ENCODE measurements at regions not wholly inside any gene's neighbourhood (a gene's known extent, or its start where the extent isn't known, plus 50 kb on each side); places are given as distances from the start of the nearest gene placed in this dataset.
"Not testable (repeated sequence)": the region's sequence is repeated elsewhere in the genome, so short reads cannot be mapped to it uniquely, and the experiment has no call there.

DNA sequence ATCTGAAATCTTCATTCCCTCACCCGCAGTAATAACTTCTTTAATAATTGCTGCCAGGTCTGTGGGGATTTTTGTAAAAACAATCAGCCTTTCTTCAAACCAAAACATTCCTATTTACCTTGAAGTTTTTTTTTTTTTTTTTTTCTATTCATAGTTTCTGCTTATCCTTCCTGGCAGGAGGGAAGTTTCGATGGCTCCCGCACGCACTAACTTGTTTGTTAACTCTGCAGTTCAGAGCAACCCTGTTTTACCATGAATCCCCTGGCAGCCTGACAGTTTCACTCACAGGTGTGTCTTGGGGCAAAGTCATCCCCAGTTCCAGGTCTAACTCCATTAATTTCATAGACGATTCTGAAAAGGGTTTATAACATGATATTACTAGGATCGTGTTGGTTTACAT is 149.3 kb downstream of the KLF6 start:
- no peak for DNase-seq
- intact Hi-C loops (cut with DNase I; ENCODE audit: low total_unique reads) = no loop called here
- Histone ChIP-seq H3K36me3 (no peaks in the 10 kb centered on the region), H3K27me3 (no peaks in the 10 kb centered on the region), H3K9me3 (no peaks in the 10 kb centered on the region), H3K27ac (no peak overlapping the region), H3K4me1 (no peaks in the 10 kb centered on the region), H3K4me3 (no peak overlapping the region)
- TF ChIP-seq, protein P1, sequence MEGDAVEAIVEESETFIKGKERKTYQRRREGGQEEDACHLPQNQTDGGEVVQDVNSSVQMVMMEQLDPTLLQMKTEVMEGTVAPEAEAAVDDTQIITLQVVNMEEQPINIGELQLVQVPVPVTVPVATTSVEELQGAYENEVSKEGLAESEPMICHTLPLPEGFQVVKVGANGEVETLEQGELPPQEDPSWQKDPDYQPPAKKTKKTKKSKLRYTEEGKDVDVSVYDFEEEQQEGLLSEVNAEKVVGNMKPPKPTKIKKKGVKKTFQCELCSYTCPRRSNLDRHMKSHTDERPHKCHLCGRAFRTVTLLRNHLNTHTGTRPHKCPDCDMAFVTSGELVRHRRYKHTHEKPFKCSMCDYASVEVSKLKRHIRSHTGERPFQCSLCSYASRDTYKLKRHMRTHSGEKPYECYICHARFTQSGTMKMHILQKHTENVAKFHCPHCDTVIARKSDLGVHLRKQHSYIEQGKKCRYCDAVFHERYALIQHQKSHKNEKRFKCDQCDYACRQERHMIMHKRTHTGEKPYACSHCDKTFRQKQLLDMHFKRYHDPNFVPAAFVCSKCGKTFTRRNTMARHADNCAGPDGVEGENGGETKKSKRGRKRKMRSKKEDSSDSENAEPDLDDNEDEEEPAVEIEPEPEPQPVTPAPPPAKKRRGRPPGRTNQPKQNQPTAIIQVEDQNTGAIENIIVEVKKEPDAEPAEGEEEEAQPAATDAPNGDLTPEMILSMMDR (IDR thresholded peaks at IDR 0.05) = no peak
- TF ChIP-seq POLR2A (IDR thresholded peaks at IDR 0.05) = no peak

DNA sequence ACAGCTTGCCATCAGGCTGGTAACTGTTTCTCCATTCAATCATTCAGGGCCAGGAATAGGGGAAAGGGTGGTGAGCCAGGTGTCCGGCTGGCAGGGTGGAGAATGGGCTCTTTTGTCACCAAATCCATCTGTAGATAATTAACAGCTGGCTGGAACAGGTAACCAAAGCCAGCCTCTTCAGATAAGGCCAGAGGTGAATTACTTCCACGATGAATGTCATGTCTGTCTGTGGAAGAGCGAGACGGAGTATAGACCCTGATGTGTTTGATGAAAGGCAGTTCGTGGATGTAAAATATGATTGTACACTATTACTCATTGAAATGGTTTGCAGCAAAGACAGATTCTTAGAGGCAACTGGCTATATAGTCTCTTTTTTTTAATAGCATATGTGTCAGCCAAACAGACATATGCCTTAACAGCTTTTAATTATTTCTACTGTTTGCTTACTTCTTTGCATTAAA is 149.8 kb downstream of the KLF6 start:
- Histone ChIP-seq H3K27me3 (no peaks in the 10 kb centered on the region), H3K27ac (no peak overlapping the region), H3K4me1 (no peaks in the 10 kb centered on the region), H3K36me3 (no peaks in the 10 kb centered on the region), H3K9me3 (no peaks in the 10 kb centered on the region), H3K4me3 (no peak overlapping the region)
- intact Hi-C loops (cut with DNase I; ENCODE audit: low total_unique reads) = no loop called here
- DNase-seq = no peak
- TF ChIP-seq, protein P1 (IDR thresholded peaks at IDR 0.05) = no peak
- no peak for TF ChIP-seq POLR2A (IDR thresholded peaks at IDR 0.05)

DNA sequence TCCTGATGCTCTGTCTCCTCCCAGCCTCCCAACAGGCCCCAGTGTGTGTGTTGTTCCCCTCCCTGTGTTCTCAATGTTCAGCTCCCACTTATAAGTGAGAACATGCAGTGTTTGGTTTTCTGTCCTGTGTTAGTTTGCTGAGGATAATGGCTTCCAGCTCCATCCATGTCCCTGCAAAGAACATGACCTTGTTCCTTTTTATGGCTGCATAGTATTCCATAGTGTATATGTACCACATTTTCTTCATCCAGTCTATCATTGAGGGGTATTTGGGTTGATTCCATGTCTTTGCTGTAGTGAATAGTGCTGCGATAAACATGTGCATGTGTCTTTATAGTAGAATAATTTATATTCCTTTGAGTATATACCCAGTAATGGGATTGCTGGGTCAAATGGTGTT is 150.4 kb downstream of the KLF6 start:
- H3K4me1 ChIP-seq; DNase-seq; H3K27ac ChIP-seq; H3K9me3 ChIP-seq; H3K36me3 ChIP-seq; H3K27me3 ChIP-seq; H3K4me3 ChIP-seq; intact Hi-C loops (cut with DNase I; ENCODE audit: low total_unique reads): not testable (repeated sequence)

DNA sequence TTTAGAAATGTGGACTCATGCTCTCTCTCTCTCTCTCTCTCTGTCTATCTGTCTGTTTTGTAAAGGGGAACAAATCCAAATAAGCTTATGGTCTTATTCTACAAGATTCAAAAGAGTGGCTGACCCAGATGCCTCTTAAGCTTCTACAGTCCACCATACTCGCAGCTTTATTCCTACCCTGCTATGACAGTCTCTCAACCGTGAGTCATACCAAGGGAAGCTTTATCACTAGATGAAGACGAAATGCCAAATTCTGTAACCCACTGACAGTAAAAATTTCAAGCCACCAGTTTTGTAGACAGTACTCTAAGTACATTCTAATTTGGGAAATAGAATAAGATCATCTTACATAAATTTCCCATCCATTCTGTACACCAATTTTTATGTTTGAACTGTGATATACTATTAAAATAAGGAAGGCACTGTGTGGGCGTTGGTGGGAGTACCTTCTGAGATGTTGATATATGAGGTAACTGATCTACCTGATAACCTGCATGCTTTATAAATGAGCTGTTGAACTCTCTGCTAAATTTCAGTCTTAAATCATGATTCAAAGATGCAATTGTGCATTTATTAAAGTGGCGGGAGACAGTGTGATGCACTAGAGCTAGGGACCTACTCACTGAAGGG is 153.2 kb downstream of the KLF6 start:
- no peak overlapping the region for H3K27ac ChIP-seq
- H3K27me3 ChIP-seq = no peaks in the 10 kb centered on the region
- H3K36me3 ChIP-seq = no peaks in the 10 kb centered on the region
- no peak for TF ChIP-seq POLR2A (IDR thresholded peaks at IDR 0.05)
- TF ChIP-seq, protein P1 (IDR thresholded peaks at IDR 0.05) = no peak
- intact Hi-C loops (cut with DNase I; ENCODE audit: low total_unique reads) = no loop called here
- H3K4me1 ChIP-seq = no peaks in the 10 kb centered on the region
- no peak overlapping the region for H3K4me3 ChIP-seq
- no peak for DNase-seq
- H3K9me3 ChIP-seq = no peaks in the 10 kb centered on the region

DNA sequence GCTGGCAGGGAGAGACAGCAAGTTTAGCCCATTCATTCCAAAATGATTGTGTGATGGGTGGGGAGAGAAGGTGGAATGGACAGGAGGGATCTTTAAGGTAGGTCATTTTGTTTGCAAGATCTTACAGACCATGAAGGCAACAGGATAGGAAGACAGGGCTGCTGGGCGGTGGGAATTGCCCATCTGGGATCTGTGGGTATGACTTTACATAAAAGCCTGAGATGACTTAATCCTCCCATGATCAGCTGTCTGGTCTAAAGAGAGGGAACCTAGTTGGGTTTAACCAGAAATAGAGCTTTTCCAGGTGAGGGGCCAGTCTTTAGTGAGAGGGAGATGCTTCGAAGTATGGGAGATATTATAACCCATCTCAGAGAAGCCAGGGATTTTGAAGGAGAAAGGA is 153.7 kb downstream of the KLF6 start:
- H3K27me3 ChIP-seq = no peaks in the 10 kb centered on the region

More for the DNA sequence above, 153.7 kb downstream of the KLF6 start:
- Histone ChIP-seq H3K27ac (no peak overlapping the region), H3K4me3 (no peak overlapping the region), H3K9me3 (no peaks in the 10 kb centered on the region), H3K4me1 (no peaks in the 10 kb centered on the region), H3K36me3 (no peaks in the 10 kb centered on the region)
- TF ChIP-seq, protein P1 (IDR thresholded peaks at IDR 0.05) = no peak
- TF ChIP-seq POLR2A (IDR thresholded peaks at IDR 0.05) = no peak
- intact Hi-C loops (cut with DNase I; ENCODE audit: low total_unique reads) = no loop called here
- DNase-seq = no peak
